GM21737 (cell line): ENCODE measurements at regions not wholly inside any gene's neighbourhood (a gene's known extent, or its start where the extent isn't known, plus 50 kb on each side); places are given as distances from the start of the nearest gene placed in this dataset.
"Not testable (repeated sequence)": the region's sequence is repeated elsewhere in the genome, so short reads cannot be mapped to it uniquely, and the experiment has no call there.

Experiments
- ATAC-seq: cut with Tn5 transposase; IDR thresholded peaks from one replicate; pipeline ENCODE4 v1.9.1; 2021; ENCODE audit warnings: mild to moderate bottlenecking, moderate library complexity; ENCODE audit not compliant: unreplicated experiment

- ATAC-seq: no peak
Observed at GRCh38 chr17:77036841-77037381, 103.9 kb upstream of the SEC14L1 start.

DNA sequence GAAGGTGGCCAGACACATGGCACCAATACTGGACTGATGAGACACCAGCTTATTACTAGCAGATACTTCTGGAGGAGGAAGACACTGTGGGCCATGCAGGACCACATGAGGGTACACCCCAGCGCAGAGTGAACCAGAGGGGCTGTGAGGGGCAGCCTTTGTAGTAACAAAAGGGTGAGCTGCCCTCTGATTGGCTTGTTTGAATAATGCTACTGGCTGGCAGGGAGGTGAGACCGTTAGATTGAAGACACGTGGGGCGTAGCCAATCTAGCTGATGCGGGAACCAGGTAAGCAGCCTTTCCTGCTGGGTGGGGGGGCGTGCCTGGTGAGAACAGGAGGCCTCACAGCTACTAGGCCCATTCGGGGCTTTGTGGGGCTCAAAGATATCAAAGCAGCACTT is 102.8 kb upstream of the SEC14L1 start:
- ATAC-seq: no peak

DNA sequence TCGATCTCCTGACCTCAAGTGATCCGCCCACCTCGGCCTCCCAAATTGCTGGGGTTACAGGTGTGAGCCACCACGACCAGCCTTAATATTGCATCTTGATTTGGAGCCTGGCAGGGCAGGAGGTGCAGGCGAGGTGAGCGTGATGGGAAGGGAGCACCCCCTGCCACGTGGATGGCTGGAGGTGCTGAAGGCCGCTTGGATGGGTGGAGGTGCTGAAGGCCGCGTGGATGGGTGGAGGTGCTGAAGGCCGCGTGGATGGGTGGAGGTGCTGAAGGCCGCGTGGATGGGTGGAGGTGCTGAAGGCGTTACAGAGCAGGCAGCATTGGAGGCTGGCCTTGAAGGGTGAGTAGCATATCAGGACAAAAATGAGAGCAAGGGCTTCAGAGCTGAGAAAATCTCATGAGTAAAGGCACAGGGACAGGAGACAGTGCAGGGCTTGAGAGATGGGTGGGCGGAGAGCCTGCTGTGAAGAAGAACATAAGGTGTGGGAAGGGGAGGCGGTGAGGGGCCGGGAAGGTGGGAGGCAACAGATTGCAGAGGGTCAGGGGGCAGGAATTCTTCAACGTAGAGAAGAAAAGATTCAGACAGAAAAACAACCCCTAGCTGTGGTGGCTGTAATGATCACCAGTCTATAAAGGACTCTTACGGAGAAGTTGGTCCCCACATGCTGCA is 101.7 kb upstream of the SEC14L1 start:
- no peak for ATAC-seq

- no peak for ATAC-seq
Observed at GRCh38 chr17:77042476-77043231, 98.1 kb upstream of the SEC14L1 start.

DNA sequence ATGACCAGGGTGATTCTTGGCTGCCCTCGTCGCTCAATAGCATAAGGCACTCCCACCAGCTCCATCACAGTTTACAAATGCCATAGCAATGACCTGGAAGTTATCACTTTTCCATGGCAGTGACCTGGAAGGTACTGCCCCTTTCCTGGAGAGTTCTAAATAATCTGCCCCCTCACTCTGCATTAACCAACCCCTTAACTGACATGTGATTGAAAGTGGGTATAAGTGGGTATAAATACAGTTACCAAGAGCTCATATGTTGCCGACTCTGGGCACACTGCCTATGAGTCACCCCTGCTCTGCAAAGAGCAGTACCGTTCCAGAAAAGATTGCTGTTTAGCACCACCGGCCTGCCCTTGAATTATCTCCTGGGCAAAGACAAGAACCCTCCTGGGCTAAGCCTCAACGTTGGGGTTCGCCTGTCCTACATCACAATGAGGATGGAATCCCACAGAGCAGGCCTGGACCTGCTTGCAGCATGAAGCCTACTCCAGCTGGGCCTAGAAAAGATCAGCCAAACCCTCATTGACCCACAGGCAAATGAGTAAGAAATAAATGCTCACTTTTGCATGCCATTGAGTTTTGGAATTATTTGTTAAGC is 95.2 kb upstream of the SEC14L1 start:
- no peak for ATAC-seq

GRCh38 chr17:77049440-77049839 is 91.3 kb upstream of the SEC14L1 start:
- ATAC-seq: no peak

- ATAC-seq: not testable (repeated sequence)
Observed at GRCh38 chr17:77050901-77051300, 89.9 kb upstream of the SEC14L1 start.

DNA sequence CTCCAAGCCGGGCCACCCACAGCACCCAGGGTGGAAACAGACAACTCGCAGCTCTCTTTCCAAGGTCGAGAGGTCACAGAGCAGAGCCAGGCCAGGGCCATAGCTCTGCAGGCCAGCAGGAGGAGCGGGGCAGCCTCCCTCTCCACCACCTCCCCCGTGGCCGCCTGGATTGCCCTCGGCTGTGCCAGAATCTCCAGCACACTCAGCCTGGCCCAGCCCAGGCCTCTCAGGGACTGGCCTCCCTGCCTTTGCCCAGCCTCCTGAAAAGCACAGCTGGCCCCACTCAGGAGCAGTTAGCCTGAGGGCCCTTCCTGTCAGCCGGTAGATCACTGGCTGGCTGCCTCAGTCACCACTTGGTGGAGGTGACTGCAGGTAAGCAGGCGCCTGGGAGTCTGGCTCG is 85.8 kb upstream of the SEC14L1 start:
- ATAC-seq: no peak

DNA sequence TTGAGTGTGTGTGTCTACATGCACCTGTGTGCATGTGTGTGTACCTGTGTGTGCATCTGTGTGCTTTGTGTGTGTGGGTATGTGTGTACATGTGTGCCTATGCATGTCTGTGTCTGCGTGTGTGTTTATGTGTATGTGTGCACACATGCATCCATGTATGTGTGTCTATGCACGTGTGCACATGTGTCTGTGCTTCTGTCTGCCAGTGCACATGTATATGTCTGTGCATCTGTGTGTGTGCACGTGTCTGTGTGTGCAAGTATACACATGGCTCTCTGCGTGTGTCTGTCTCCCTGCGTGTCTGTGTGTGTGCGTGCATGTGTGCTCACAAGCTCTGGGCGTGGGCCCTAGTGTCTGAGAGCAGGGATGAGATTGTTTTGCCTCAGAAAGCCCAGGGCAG is 85.3 kb upstream of the SEC14L1 start:
- ATAC-seq: no peak

DNA sequence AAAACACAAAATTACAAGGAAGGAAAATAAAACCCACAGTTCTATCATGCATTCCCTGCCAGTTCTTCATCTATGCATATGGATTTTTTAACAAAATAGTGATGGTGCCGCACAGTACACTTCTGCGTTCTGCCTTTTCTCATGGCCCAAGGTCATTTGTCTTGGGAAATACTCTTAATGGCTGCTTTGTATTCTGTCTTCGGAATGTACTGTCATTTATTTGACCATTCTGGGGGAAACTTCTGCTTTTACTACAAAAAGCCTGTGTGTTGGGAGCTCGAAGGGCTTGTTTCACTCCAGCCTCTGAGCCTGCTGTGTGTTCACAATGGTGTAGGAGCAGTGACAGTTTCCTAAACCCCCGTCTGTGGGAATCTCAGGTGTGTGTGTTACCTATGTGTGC is 82.8 kb upstream of the SEC14L1 start:
- ATAC-seq: no peak

GRCh38 chr17:77061669-77062068 is 79.1 kb upstream of the SEC14L1 start:
- no peak for ATAC-seq

- ATAC-seq: no peak
Observed at GRCh38 chr17:77064598-77064997, 76.2 kb upstream of the SEC14L1 start.

DNA sequence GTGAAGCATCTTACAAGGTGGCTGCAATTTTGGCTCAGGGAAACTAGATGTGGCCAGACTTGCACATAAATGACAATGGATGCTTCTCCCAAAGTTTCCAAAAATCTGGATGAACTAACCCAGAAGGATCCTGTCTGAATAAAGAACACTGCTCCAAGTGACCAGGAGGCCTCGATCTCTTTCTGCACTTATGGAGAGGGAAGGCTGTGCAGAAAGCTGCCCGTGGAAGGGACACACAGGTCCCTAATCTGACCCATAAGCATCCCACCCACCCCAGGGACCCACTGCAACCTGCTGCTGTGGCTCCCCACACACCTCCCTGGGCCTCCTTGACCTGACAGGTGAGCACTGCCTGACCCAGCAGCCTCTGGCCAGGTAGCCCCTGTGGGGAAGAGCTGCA is 74.6 kb upstream of the SEC14L1 start:
- ATAC-seq: no peak

DNA sequence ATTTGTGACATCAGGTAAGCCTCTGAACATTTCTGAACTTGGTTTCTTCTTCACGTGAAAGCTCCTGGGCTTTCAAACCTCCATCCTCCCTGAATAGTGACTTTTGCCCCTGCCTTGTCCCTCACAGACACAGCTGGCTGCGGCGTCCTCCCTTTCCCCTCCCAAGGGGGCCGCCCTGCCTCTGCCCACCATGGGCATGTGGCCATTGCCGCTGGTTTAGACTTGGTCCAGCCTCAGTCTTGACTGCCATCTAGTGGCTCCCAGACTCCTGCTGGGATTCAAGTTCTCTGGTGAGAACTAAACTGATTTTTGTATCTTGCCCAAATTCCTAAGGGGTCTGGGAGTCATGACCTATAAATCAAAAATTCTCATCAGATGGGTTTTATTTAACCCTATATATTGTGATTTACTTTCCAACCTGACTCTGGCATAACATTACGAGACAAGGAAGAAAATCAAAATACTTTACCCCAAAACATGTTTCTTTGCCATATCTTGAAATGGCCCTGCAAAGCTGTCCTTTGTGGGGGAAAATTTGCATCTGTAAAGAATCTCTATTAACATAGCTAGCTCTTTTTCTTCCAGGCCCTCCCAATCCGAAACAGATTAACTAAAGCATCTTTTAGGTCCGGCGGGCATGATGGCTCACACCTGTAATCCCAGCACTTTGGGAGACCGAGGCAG is 73.9 kb upstream of the SEC14L1 start:
- ATAC-seq: not testable (repeated sequence)

- ATAC-seq: no peak
Observed at GRCh38 chr17:77068915-77069314, 71.9 kb upstream of the SEC14L1 start.

DNA sequence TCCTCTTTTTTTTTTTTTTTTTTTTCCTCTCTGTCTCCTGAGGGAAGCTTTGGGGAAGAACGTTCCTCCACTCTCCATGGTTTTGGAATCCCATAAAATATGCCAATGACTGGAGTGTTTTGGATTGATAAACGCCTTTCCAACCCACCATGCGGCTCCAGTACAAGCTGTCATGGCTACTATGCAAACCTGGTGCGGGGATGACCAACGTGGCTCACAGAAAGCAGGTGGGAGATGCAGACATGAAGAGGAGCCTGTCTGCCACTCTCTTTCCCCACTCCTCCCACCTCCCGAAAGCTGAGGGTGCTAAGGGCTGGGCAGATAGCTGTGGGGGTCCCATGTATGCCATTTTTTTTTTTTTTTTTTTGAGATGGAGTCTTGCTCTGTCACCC is 69.9 kb upstream of the SEC14L1 start:
- ATAC-seq: no peak

GRCh38 chr17:77071925-77072490 is 68.8 kb upstream of the SEC14L1 start:
- ATAC-seq: no peak

DNA sequence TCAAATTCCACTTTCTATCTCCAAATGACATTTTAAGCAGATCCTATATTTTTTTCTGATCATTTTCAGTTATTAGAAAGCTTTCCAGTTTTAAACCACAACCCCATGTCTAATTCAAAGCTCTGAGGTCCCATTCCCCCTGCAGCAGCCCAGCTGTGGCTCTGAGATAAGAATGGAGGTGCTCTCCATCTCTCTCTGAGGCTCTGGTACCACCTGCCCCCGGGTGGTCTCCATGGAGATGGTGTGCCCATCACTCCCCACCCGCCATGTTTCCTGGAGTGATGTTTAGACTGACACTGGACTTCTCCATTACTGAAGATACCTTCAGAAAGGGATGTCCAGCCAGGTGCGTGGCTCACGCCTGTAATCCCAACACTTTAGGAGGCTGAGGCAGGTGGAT is 68.1 kb upstream of the SEC14L1 start:
- ATAC-seq: no peak

DNA sequence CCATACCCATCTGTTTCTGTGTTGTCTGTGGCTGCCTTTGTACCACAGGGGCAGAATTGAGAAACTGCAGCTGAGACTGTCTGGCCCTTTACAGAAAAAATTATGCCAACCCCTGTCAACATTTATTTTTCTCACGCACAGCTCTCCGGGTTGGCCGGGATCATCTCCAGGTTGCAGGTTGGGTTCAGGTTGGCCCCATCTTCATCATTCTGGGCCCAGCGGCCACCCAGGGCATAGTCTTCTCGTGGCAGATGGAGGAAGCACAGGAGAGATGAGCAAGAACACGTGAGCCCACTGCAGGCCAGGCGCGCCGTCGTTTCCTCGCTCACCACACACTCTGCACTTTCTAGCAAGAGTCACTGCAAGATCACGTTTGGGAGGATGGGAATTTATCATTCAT is 66.1 kb upstream of the SEC14L1 start:
- ATAC-seq: no peak

GRCh38 chr17:77076124-77076830 is 64.5 kb upstream of the SEC14L1 start:
- ATAC-seq: no peak
